C4-2B (cell line): ENCODE measurements at regions not wholly inside any gene's neighbourhood (a gene's known extent, or its start where the extent isn't known, plus 50 kb on each side); places are given as distances from the start of the nearest gene placed in this dataset.
"Not testable (repeated sequence)": the region's sequence is repeated elsewhere in the genome, so short reads cannot be mapped to it uniquely, and the experiment has no call there.

Experiments
- H3K27ac ChIP-seq: fragments of 450-650 bp; 2 replicates; pipeline ENCODE4 v1.5.1; 2017
- ZFX ChIP-seq: fragments of 450-650 bp; IDR thresholded peaks from 2 replicates; pipeline ENCODE4 v1.6.1; 2017
- TF ChIP-seq, protein P1 (sequence below): fragments of 450-650 bp; conservative IDR thresholded peaks from 2 replicates; pipeline ENCODE4 v1.5.1; 2017; ENCODE audit warnings: mild to moderate bottlenecking

DNA sequence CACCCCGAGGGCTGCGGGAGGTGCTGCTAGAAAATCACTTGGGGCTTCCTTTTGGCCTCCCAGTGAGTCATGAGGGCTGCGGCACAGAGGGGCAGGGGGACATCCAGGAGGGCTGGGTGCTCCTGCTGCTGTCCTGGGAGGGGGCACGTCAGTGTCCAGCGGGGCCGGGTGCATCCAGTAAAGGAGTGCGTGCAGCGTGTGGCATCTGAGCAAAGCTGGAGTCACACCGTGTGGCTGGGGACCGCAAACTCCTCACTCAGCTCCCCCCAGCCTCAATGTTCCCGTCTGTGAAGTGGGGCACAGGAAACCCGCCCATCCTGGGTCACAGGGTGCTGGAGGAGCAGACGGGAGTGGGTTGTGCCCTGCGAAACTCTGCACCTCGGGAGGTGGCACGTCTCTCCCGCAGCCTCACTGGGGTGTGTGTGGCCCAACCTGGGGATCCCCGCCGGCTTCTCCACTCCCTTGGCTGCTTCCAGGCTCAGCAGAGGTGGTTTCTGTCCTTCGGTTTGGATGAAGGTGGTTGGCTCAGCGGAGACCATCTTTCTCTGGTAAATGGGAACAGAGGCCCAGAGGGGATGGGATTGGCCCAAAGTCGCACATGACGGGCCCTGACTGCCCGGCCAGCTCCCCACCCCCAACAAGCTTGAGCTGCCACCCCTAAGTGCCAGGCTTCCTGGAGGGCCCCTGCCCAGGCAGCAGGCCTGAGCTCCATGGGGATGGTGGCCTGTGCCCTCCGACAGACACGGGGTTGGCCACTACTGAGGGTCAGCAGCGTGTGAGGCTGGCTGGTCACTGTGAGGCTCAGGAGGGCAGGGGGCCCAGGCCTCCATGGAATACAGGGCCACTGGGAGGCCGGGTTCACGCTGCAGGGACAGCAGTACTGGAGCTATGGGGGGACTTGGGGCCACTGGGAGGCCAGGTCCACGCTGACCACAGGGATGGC, 114.9 kb downstream of the NPIPB11 start:
- peak overlapping the region; percentile 63 for H3K27ac ChIP-seq

DNA sequence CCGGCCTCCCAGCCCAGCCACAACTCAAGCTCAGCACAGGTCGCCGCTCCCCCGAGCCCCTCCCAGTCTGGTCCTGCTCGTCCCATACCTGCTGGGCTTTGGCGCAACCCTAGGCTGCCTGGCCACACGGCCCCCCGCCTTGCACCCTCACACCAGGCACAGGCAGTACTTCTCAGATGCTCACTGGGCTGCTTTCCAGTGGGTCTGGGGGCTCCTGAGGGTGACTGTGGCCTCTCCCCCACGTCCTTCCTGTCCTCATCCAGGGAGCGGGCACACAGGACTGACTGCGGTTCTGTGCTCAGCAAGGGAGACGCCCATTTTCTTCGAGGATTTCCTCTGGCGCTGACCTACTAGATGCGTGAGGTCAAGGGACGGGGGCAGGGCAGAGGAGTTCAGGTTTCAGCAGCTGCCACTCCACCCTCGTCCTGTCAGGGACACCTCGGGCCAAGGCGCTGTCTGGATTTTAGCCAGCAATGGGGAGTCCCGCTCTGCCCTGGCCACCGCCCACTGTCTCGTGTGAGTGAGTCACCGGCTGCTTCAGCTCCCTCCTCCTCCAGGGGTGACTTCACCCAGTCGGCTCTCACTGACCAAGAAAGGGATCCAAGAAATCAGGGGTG, 115.8 kb downstream of the NPIPB11 start:
- peak overlapping the region; percentile 63 for H3K27ac ChIP-seq

DNA sequence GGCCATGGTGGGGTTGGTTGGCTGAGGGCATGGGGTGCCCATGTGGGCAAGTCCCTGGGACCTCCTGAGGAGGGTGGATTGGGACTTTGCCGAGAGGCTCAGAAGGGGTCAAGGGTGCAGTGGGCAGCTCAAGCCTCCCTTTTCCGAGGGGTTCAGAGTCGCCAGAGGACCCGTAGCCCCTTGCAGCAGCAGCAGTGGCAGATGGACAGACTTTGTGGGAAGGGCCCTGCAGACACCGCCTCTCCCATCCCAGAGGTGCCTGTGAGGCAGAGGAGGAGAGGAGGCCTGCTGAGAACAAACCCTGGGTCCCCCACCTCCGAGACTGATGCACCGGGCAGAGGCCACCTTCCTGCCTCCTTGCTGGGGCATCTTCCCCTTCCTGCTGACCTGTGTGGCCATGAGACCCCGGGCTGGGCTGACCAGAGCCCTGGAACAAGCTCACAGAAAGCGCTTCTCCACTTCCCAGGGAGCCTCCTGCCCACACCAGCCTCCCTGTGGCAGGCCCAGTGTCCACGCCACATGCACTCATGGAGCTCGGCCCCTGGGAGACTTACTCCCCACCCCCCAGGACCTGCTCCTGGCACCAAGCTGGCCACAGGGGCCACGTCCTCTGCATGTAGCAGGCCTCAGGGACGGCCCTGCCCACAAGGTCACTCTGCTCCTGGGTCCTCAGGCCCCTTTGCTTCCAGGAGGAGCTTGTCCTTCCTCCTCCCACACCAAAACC, 116.8 kb downstream of the NPIPB11 start:
- H3K27ac ChIP-seq: peak overlapping the region; percentile 63

More for the DNA sequence above, 115.8 kb downstream of the NPIPB11 start:
- TF ChIP-seq, protein P1, sequence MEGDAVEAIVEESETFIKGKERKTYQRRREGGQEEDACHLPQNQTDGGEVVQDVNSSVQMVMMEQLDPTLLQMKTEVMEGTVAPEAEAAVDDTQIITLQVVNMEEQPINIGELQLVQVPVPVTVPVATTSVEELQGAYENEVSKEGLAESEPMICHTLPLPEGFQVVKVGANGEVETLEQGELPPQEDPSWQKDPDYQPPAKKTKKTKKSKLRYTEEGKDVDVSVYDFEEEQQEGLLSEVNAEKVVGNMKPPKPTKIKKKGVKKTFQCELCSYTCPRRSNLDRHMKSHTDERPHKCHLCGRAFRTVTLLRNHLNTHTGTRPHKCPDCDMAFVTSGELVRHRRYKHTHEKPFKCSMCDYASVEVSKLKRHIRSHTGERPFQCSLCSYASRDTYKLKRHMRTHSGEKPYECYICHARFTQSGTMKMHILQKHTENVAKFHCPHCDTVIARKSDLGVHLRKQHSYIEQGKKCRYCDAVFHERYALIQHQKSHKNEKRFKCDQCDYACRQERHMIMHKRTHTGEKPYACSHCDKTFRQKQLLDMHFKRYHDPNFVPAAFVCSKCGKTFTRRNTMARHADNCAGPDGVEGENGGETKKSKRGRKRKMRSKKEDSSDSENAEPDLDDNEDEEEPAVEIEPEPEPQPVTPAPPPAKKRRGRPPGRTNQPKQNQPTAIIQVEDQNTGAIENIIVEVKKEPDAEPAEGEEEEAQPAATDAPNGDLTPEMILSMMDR: no peak
- no peak for TF ChIP-seq ZFX

DNA sequence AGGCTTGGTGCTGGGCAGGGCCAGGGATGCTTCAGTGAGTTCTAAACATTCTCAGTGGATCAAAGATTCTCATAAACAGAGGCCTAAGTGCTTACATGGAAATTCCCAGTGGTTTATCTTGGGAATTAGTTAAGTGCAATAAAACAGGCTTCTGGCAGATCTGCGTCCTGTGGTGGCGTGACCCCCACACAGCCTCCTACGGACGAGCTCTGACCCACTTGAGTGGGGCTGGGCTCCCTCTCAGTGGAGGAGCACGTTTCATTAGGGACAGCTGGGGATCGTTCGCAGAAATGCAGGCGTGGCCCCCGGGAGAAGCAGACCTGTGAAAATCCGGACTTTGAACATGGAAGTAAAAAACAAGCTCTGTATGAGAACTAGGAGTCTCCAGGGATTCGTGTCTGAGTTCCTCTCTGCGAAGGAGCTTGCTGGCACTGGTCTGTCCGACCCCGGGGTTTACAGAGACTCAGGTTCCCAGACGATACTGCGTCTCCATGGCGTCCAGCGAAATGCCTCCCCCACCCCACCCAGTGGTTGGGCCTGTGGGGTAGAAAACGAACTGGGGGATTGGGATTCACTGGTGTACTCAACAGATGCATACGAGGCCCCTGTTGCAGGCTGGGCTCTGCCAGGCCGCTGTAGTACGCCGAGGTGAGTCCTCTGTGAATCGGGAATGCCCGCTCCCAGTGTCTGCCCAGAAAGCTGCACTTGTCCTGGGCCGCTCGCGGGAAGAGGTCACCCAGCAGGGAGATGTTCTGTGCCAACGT, 117.6 kb downstream of the NPIPB11 start:
- H3K27ac ChIP-seq: not testable (repeated sequence)

DNA sequence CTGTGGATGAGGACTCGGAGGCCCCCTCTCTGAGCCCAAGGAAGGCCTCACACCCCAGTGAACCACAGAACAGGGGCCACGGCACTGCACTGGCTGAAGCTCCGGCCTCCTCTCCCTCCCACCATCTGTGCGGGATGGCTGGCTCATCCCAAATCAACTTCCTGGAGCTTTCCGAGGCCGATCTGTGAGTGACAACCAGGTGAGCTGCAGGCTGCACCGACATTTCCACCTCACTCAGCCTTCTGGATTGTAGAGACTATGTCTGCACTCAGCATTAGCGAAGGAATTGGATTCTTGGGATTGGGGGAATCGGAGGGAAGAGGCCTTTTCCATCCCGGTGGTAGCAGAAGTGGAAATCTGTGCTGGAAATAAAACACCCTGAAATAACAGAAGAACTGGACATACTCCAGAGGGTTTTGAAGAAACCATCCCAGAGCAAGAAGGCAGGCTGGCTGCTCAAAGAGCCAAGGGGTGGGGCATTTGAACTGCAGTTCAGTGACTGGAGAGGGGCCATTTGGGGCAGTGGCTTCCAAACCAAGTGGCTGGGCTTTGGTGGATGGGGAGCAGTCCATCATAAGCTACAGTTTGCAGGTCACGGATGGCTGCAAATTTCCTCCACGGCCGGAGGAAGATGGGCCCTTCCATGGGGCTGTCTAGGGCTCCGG, 118.5 kb downstream of the NPIPB11 start:
- not testable (repeated sequence) for H3K27ac ChIP-seq

DNA sequence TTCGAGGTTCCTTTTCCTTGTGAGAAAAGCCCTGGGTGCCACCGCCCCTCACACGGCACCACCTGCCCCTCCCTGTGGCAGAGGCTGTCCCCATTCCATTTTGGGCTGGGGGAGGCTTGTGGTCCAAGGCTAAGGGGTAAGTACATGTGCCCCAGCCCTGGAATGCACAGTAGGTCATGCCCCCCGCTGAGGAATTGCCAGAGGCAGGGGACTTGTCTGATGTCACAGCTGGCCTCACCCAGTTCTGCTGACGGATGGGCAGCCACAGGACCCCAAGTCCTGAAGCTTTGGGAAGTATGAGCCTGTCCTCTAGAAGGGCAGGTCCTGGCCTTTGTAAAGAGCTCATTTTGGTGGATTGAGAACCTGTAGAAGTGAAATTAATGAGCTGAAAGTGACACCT, 119.3 kb downstream of the NPIPB11 start:
- H3K27ac ChIP-seq: not testable (repeated sequence)

DNA sequence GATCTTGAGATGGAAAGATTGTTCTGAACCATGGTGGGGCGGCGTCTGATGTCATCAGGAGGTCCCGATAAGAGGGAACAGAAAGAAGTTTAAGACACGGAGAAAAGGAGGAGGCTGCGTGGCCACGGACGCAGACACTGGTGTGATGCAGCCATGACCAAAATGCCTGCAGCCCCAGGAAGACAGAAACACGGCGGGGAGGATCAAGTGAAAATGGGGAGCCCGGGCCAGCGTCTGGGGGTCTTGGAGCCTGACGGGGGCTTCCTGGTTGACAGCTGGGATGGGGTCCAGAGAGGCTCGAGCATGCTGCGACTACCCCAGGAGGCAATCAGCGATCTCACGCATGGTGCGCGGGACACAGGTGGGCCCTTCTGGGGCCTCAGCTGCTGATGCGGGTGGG, 119.7 kb downstream of the NPIPB11 start:
- not testable (repeated sequence) for H3K27ac ChIP-seq

DNA sequence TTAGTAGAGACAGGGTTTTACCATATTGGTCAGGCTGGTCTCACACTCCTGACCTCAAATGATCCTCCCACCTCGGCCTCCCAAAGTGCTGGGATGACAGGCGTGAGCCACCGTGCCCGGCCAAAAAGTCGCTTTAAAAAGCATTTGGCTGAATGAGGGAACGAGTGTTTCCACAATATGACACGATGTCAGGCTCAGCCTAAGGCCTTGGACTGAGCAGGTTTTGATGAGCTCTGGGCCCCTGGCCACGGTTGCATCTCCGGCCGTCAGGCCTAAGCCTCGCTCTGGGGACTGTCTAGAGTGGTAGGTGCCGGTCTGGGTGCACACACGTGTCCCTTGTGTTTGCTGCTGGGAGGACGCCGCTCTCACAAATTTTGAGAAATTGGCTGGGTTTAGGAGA, 120.3 kb downstream of the NPIPB11 start:
- H3K27ac ChIP-seq: not testable (repeated sequence)

DNA sequence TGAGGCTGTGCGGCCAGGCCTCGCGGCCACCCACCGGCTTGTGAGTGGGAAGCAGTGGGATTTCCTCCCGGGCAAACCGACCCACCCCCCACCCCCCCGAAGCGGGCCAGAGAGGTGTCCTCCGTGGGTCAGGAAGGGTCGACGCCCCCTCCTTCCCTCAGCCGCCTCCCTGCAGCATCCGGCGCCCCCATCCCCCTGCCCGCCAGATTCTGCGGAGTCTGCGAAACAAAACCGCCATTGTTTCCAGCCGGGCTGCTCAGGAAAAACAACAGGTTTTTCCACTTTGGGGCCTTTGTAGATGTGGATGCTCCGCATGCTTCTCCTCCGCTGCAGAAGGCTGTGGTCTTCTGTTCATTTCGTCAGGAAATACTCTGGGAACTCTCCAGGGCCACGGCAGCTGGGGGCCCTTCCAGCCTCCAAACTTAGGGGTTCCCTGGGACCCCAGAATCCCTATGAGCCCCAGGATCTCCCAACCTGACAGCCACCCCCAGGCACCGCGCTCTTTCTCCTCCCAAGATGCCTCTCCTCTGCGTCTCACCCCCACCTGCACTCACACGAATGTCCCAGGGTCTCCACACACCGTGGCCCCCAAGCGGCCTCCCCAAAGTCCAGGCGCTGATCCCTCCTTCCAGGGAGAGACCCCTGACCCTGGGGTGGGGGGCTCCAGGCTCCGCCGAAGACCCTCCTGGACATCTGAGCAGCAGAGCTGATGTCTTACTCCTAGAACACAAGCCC, 121.2 kb downstream of the NPIPB11 start:
- H3K27ac ChIP-seq: not testable (repeated sequence)

DNA sequence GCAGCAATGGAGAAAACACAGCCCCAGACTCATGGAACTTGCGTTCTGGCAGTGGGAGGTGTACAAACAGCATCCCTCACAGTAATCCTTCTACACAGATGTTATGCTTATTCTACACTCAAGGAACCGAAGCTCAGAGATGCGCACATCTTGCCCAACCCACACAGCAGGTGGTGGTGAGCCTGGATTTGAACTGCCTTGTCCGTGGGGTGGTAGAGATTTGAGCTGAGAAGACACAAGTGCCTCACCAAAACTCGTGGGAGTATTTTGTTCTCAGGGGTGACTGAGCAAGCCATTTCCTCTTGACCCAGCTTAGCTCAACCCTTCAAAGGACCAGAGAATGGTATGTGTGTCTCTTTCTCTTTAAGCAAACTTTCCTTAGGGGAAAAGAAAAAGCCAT, 121.8 kb downstream of the NPIPB11 start:
- H3K27ac ChIP-seq: not testable (repeated sequence)

DNA sequence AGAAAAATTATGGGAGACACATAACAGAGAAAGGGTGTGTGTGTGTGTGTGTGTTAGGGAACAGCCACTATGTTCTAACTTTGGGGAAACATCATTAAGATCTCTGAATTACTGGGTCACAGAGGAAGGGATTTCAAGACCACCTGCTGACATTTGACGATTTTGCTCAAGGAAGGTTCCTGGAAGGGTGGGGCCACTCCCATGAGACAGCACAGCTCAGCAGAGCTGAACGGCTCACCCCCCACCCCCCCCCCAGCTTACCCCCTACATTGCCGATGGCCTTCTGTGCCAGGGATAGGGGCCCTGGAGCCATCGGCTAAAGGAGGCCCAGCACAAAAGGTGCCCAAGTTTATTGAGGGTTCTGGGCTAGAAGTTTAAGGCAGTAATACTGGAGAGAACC, 122.4 kb downstream of the NPIPB11 start:
- H3K27ac ChIP-seq: not testable (repeated sequence)

DNA sequence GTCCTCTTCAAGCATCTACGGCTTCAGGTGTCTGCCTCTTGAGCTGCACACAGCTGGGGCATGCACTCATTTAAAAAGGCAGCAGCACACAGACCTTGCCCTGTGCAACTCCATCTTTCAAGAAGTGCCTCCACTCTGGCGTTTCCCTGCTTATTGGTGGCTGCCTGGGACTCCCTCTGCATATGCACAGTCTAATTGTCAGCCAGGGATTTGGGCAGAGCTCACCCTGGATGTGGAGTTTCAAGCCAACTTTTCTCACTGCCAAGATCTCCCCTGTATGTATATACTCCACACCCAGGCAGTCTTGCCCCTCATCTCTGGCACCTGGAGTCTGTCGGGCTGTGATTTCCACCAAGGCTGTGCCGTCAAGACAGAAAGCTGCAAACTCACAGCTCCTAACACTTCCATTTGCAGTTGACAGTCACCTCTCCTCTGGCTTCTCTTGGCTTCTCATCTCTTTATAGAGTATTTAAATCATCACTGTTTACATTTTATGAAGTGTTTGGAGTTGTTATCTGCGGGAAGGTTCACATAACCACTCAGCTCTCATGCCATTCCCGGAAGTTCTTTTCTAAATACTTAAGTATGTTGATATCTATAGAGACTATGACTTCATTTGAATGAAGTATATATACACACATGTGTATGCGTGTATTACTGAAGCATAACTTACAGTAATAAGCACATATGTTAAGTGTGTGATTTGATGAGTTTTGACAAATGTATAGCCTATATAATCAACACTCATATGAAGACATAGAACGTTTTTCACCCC, 128.2 kb downstream of the NPIPB11 start:
- H3K27ac ChIP-seq: not testable (repeated sequence)

DNA sequence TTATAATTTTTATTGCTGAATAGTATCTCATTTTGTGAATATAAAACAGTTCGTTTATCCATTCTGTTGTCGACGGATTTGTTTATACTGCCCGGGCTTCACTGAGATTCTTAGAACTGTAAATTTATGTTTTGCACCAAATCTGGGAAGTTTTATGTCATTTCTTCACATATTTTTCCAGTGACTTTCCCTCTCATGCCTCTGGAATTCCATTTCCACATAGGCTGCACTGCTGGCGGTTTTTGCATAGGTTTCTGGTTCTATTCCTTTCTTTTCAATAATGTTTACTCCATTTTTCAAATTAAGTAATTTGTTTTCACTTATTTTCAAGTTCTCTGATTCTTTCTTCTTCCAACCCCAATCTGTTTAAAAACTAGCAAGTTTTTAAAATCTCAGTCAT, 130.1 kb downstream of the NPIPB11 start:
- not testable (repeated sequence) for H3K27ac ChIP-seq

DNA sequence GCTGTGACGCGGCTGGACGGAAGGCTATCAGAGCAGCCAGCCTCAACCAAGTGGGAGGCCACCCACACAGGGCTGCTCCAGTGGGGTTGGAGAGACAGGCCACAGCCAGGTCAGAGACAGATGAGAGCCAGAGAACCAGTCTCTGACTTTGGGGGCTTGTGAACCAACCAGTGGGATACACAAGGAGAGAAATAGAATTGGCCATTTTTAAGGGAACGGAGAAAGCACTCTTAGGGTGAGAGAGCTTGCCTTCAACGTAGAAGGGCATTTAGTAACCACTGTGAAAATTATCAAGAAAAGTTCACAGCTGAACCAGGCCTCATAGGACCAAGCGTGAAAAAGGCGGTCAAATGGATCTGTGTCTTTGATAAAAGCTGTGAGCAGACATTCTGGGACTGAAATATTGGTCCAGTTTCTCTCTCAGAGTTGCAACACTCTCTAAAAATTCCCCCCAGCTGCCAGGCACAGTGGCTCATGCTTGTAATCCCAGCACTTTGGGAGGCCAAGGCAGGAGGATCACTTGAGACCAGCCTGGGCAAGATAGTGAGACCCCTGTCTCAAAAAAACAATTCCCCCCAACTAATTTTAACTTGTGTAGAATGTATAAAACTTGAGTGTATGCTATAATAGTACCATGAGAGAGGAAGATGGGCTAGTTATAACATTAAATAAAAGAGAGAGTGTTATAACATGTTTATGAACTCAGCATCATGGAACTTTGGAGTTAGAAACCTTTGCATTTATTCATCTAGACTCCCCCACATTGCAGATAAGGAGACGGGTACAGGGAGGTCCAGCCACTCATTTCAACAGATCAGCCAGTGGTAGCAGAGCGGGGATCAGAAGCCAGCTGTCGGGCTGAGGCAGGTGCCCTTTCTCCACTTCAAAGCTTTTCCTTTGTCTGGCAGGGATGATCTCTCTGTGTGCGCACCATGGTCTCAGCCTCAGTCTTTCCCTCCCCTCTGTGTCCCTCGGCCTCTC, 132.2 kb downstream of the NPIPB11 start:
- not testable (repeated sequence) for H3K27ac ChIP-seq

DNA sequence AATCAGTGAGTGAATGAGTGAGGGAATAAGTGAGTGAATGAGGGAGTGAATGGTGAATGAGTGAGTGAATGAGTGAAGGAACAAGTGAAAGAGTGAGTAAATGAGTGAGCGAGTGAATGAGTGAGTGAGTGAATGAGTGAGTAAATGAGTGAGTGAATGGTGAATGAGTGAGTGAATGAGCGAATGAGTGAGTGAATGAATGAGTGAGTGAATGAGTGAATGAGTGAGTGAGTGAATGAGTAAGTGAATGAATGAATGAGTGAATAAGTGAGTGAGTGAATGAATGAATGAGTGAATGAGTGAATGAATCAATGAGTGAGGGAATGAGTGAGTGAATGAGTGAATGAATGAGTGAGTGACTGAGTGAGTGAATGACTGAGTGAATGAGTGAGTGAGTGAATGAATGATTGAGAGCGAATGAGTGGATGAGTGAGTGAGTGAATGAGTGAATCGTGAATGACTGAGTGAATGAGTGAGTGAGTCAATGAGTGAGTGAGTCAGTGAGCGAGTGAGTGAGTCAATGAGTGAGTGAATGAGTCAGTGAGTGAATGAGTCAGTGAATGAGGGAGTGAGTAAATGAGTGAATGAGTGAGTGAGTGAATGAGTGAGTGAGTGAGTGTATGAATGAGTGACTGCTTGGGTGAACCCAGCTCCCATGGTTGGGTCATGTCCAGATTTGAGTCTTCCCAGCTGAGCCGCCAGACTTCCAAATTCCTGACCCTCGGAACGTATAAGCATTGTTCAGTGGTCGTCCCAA, 133.0 kb downstream of the NPIPB11 start:
- not testable (repeated sequence) for H3K27ac ChIP-seq
